H1 (cell line): ENCODE measurements at regions not wholly inside any gene's neighbourhood (a gene's known extent, or its start where the extent isn't known, plus 50 kb on each side); places are given as distances from the start of the nearest gene placed in this dataset.

Source experiments
- CTCF ChIA-PET: fragments of 300-600 bp; sonication (Branson Sonifier 250); formaldehyde crosslinking; loops from one replicate; lab custom pipeline; 2021; ENCODE audit not compliant: partially characterized antibody; lab: Charles Lee
- POLR2A ChIA-PET: fragments of 300-600 bp; sonication (Branson Sonifier 250); formaldehyde crosslinking; loops from one replicate; lab custom pipeline; 2021; ENCODE audit warnings: inconsistent platforms; ENCODE audit not compliant: partially characterized antibody; lab: Charles Lee
- DNase-seq, 2 experiments: peaks; one replicate each; pipeline versions ENCODE4 v3.0.0 to v3.0.0-alpha.2; 2010 to 2022; ENCODE audit warnings: low spot score in 2 of 2, low read depth in 1 of 2, mixed read lengths in 1 of 2
- FAIRE-seq: peaks from 2 replicates; lab custom pipeline; 2011; peaks lifted over from hg19 to GRCh38; lab: Jason Lieb, UNC
- H2AFZ ChIP-seq: 2 replicates; pipeline ENCODE4 v1.8.1; 2012; ENCODE audit warnings: low read length, inconsistent platforms
- H2AK5ac ChIP-seq: 2 replicates; pipeline ENCODE4 v1.6.1; 2013; ENCODE audit warnings: low read depth, low read length
- H2BK120ac ChIP-seq: replicated peaks from 2 replicates; pipeline ENCODE3; 2013; ENCODE audit warnings: low read depth, low read length, inconsistent platforms
- H2BK12ac ChIP-seq: 2 replicates; pipeline ENCODE4 v1.6.1; 2013; ENCODE audit warnings: low read depth, low read length
- H2BK15ac ChIP-seq: 2 replicates; pipeline ENCODE4 v1.6.1; 2013; ENCODE audit warnings: low read length
- H2BK20ac ChIP-seq: 2 replicates; pipeline ENCODE4 v1.6.1; 2013; ENCODE audit warnings: low read length
- H2BK5ac ChIP-seq: 2 replicates; pipeline ENCODE4 v1.6.1; 2013; ENCODE audit warnings: low read depth, low read length
- H3K14ac ChIP-seq: 2 replicates; pipeline ENCODE4 v1.6.1; 2013; ENCODE audit warnings: inconsistent platforms; ENCODE audit not compliant: insufficient read length
- H3K18ac ChIP-seq: 2 replicates; pipeline ENCODE4 v1.6.1; 2013; ENCODE audit warnings: low read length; ENCODE audit errors: extremely low read depth
- H3K23ac ChIP-seq: 2 replicates; pipeline ENCODE4 v1.6.1; 2013; ENCODE audit warnings: inconsistent platforms; ENCODE audit not compliant: insufficient read length
- H3K23me2 ChIP-seq: 2 replicates; pipeline ENCODE4 v1.6.1; 2013; ENCODE audit warnings: low read depth, low read length
- H3K27ac ChIP-seq: 2 replicates; pipeline ENCODE4 v1.6.1; 2011; ENCODE audit warnings: low read depth, low read length, inconsistent platforms
- H3K27me3 ChIP-seq, 4 experiments: replicated peaks in 1 of 4; 1 replicate in 1 of 4; 2 replicates in 3 of 4; pipeline versions ENCODE4 v1.6.1 to v1.8.1; 2011 to 2013; ENCODE audit warnings: low read length in 3 of 4, mild to moderate bottlenecking in 3 of 4, inconsistent platforms in 2 of 4, mixed read lengths in 2 of 4, moderate library complexity in 1 of 4; ENCODE audit not compliant: control insufficient read depth in 3 of 4, insufficient read depth in 3 of 4; ENCODE audit errors: extremely low read depth in 1 of 4
- H3K36me3 ChIP-seq, 4 experiments: 2 replicates each; pipeline versions ENCODE4 v1.6.1 to v1.8.1; 2011 to 2013; ENCODE audit warnings: mild to moderate bottlenecking in 4 of 4, low read length in 3 of 4, moderate library complexity in 2 of 4, control low read depth in 1 of 4, inconsistent platforms in 1 of 4; ENCODE audit not compliant: insufficient read depth in 4 of 4, control insufficient read depth in 2 of 4
- H3K4ac ChIP-seq: replicated peaks from 2 replicates; pipeline ENCODE3; 2013; ENCODE audit warnings: low read length, low read depth, mixed read lengths, inconsistent platforms; ENCODE audit not compliant: insufficient read length
- H3K4me1 ChIP-seq, 4 experiments: replicated peaks in 1 of 4; 1 replicate in 1 of 4; 2 replicates in 3 of 4; pipeline versions ENCODE4 v1.6.1 to v1.8.1; 2011 to 2013; ENCODE audit warnings: low read length in 3 of 4, inconsistent platforms in 2 of 4, mixed read lengths in 1 of 4; ENCODE audit not compliant: insufficient read depth in 4 of 4, control insufficient read depth in 3 of 4
- H3K4me2 ChIP-seq, 2 experiments: 2 replicates each; pipeline versions ENCODE4 v1.6.1 to v1.8.1; 2011 to 2013; ENCODE audit warnings: low read depth in 2 of 2, low read length in 2 of 2, control low read depth in 1 of 2, inconsistent platforms in 1 of 2, mild to moderate bottlenecking in 1 of 2; ENCODE audit not compliant: insufficient read depth in 1 of 2
- H3K4me3 ChIP-seq, 4 experiments: fragments of 200-600, 300-600 bp in 1 of 4; sonication (generic), shearing (Covaris generic), sonication (Bioruptor Twin) in 1 of 4; 2 replicates each; pipeline versions ENCODE4 v1.5.1 to v1.8.1; 2011 to 2016; ENCODE audit warnings: low read length in 4 of 4, low read depth in 3 of 4, control low read depth in 2 of 4, inconsistent platforms in 2 of 4, mild to moderate bottlenecking in 2 of 4, mixed read lengths in 1 of 4, moderate library complexity in 1 of 4; ENCODE audit not compliant: insufficient read depth in 2 of 4; ENCODE audit errors: extremely low read depth in 1 of 4
- H3K56ac ChIP-seq: replicated peaks from 2 replicates; pipeline ENCODE3; 2013; ENCODE audit warnings: low read depth, mild to moderate bottlenecking, mixed read lengths, low read length, inconsistent platforms; ENCODE audit not compliant: insufficient read length
- H3K79me1 ChIP-seq: 2 replicates; pipeline ENCODE4 v1.6.1; 2013; ENCODE audit warnings: low read depth, low read length, control low read depth
- H3K79me2 ChIP-seq, 2 experiments: 2 replicates each; pipeline versions ENCODE4 v1.6.1 to v1.8.1; 2012 to 2013; ENCODE audit warnings: low read length in 2 of 2, mild to moderate bottlenecking in 2 of 2, inconsistent platforms in 1 of 2; ENCODE audit not compliant: insufficient read depth in 2 of 2, control insufficient read depth in 1 of 2
- H3K9ac ChIP-seq, 4 experiments: replicated peaks in 1 of 4; 1 replicate in 1 of 4; 2 replicates in 3 of 4; pipeline versions ENCODE4 v1.6.1 to v1.8.1; 2011 to 2013; ENCODE audit warnings: low read depth in 3 of 4, low read length in 3 of 4, control low read depth in 2 of 4, mild to moderate bottlenecking in 2 of 4, moderate library complexity in 2 of 4, inconsistent platforms in 1 of 4; ENCODE audit errors: extremely low read depth in 1 of 4
- H3K9me3 ChIP-seq, 2 experiments: 2 replicates each; pipeline versions ENCODE4 v1.6.1 to v1.8.1; 2012 to 2013; ENCODE audit warnings: mild to moderate bottlenecking in 2 of 2, moderate library complexity in 2 of 2, control low read depth in 1 of 2, inconsistent platforms in 1 of 2, low read depth in 1 of 2, low read length in 1 of 2, mixed read lengths in 1 of 2; ENCODE audit not compliant: insufficient read depth in 2 of 2
- H4K20me1 ChIP-seq, 2 experiments: replicated peaks in 1 of 2; 2 replicates each; pipeline versions ENCODE3 to v1.8.1; 2011 to 2013; ENCODE audit warnings: inconsistent platforms in 2 of 2, low read length in 2 of 2, mild to moderate bottlenecking in 1 of 2; ENCODE audit not compliant: insufficient read depth in 2 of 2, control insufficient read depth in 1 of 2
- H4K5ac ChIP-seq: 2 replicates; pipeline ENCODE4 v1.6.1; 2013; ENCODE audit warnings: low read length, low read depth, mixed read lengths, inconsistent platforms; ENCODE audit not compliant: insufficient read length
- H4K8ac ChIP-seq: 2 replicates; pipeline ENCODE4 v1.8.0; 2013; ENCODE audit warnings: mild to moderate bottlenecking, moderate library complexity, low read length, inconsistent platforms; ENCODE audit not compliant: insufficient read depth; ENCODE audit errors: extremely low read depth
- H4K91ac ChIP-seq: replicated peaks from 2 replicates; pipeline ENCODE3; 2013; ENCODE audit warnings: low read length, mixed read lengths, inconsistent platforms; ENCODE audit not compliant: insufficient read length
- CHD2 ChIP-seq: IDR thresholded peaks from 2 replicates; pipeline ENCODE4 v1.6.1; 2012; ENCODE audit warnings: low read length, improper control_type of control experiment
- MAFK ChIP-seq: IDR thresholded peaks from 2 replicates; pipeline ENCODE4 v1.6.1; 2012; ENCODE audit warnings: low read depth, mild to moderate bottlenecking, improper control_type of control experiment, low read length
- SIRT6 ChIP-seq: IDR thresholded peaks from one replicate; pipeline ENCODE4 v1.7.1; 2012; ENCODE audit warnings: low read length, inconsistent platforms
- SP1 ChIP-seq: IDR thresholded peaks from 2 replicates; pipeline ENCODE4 v1.6.1; 2011; ENCODE audit warnings: low read depth, low read length
- SRF ChIP-seq: IDR thresholded peaks from 2 replicates; pipeline ENCODE4 v1.6.1; 2011; ENCODE audit warnings: mild to moderate bottlenecking, low read depth, low read length, moderate library complexity
- WGBS, 2 experiments: shearing (Covaris generic) in 1 of 2; methylation state at CpG; one replicate each; pipeline versions ENCODE4 v1.1.6 to v1.1.7; 2013 to 2015; ENCODE audit warnings: low lambda C conversion rate in 2 of 2, mixed read lengths in 2 of 2, inconsistent platforms in 1 of 2, low coverage in 1 of 2, missing lambda C conversion rate in 1 of 2; ENCODE audit not compliant: insufficient replicate concordance in 2 of 2, insufficient coverage in 1 of 2, insufficient read length in 1 of 2; ENCODE audit errors: extremely low coverage in 1 of 2, missing lambda C conversion rate in 1 of 2; 5-methylcytosine and 5-hydroxymethylcytosine counted together
- TF ChIP-seq, protein P1 (sequence below): IDR thresholded peaks from 2 replicates; pipeline ENCODE4 v1.6.1; 2012; ENCODE audit warnings: inconsistent platforms

DNA sequence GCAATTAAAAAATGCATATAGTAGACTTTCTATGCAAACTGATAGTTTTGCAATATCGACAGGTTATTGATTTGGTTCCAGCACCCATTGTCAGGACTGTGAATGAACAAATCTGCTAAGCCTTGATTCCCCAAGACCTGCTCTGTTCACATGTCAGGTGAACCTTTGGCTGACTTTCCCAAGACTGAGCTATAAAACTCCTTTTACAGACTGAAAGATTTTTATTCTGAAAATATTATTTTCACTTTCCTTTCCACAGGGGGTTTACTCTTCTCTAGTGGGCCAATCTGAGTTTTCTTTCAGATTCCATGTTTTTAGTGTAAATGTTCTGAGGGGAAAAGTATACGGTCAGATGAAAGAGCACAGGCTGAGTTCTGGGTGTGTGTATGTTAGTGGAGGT is 199.2 kb upstream of the BMPER start:
- H3K4me2 ChIP-seq, result peak overlapping the region in 1 of 2 experiments; percentile 40; a peak in 2 of 4 replicates
- no peak overlapping the region for H3K4ac ChIP-seq
- H3K18ac ChIP-seq, result no peak overlapping the region
- H2BK120ac ChIP-seq, result no peak overlapping the region
- WGBS, 2 experiments, result 68% methylated on average over 2 of the region's 2 CpGs; no CpG with 5 or more reads in 1 of the 2 experiments
- POLR2A ChIA-PET, result interaction anchor here (0.6 to 1.3 kb wide), 2 partner anchors 9 to 454 kb away, joined by 3 read pairs; no protein-coding TSS in a partner anchor
- no peak overlapping the region for H2AFZ ChIP-seq
- no peak overlapping the region for H4K5ac ChIP-seq
- H2BK12ac ChIP-seq, result no peak overlapping the region
- peaks cover 2 to 10% (median 5%) of the 10 kb centered on the region in 4 experiments; a peak in 5 of 7 replicates for H3K27me3 ChIP-seq
- H3K9me3 ChIP-seq, result peaks cover 5 to 12% of the 10 kb centered on the region in 2 experiments; a peak in 3 of 4 replicates
- no peak overlapping the region for H2AK5ac ChIP-seq
- peaks cover 6 to 31% (median 21%) of the 10 kb centered on the region in 4 experiments for H3K4me1 ChIP-seq
- no peak overlapping the region for H3K9ac ChIP-seq
- CTCF ChIA-PET, result interaction anchor here (1.6 to 2.6 kb wide), 3 partner anchors 10 to 34 kb away, joined by 5 to 17 read pairs (median 7); no protein-coding TSS in a partner anchor
- no peak overlapping the region for H3K27ac ChIP-seq
- no peak for DNase-seq
- H3K4me3 ChIP-seq, result no peak overlapping the region
- H2BK5ac ChIP-seq, result no peak overlapping the region
- H3K14ac ChIP-seq, result no peak overlapping the region
- H3K79me2 ChIP-seq, result no peaks in the 10 kb centered on the region
- no peak overlapping the region for H3K23ac ChIP-seq
- H2BK20ac ChIP-seq, result no peak overlapping the region
- peaks cover 0 to 6% of the 10 kb centered on the region in 2 experiments for H4K20me1 ChIP-seq
- no peak overlapping the region for H3K56ac ChIP-seq
- H3K36me3 ChIP-seq, result peaks cover 0 to 6% (median 0%) of the 10 kb centered on the region in 4 experiments; a peak in 3 of 8 replicates
- no peaks in the 10 kb centered on the region for H3K79me1 ChIP-seq
- no peaks in the 10 kb centered on the region for H3K23me2 ChIP-seq
- H4K8ac ChIP-seq, result no peak overlapping the region
- H2BK15ac ChIP-seq, result no peak overlapping the region
- TF ChIP-seq MAFK, result no peak
- TF ChIP-seq, protein P1, sequence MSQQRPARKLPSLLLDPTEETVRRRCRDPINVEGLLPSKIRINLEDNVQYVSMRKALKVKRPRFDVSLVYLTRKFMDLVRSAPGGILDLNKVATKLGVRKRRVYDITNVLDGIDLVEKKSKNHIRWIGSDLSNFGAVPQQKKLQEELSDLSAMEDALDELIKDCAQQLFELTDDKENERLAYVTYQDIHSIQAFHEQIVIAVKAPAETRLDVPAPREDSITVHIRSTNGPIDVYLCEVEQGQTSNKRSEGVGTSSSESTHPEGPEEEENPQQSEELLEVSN, result no peak
- TF ChIP-seq SIRT6, result no peak
- TF ChIP-seq SRF, result no peak
- TF ChIP-seq CHD2, result no peak
- no peak for TF ChIP-seq SP1
- no peak overlapping the region for H4K91ac ChIP-seq
- peak; percentile 39 for FAIRE-seq
